HuH-7 (cell line): ENCODE measurements at regions not wholly inside any gene's neighbourhood (a gene's known extent, or its start where the extent isn't known, plus 50 kb on each side); places are given as distances from the start of the nearest gene placed in this dataset.

Source experiments
- DNase-seq: peaks from one replicate; pipeline ENCODE4 v3.0.0; 2011; ENCODE audit warnings: low spot score

- no peak for DNase-seq
Measured at GRCh38 chr6:166046982-166047381, 120.7 kb downstream of the TBXT start.

- no peak for DNase-seq
Measured at GRCh38 chr6:166046226-166046625, 121.4 kb downstream of the TBXT start.

- no peak for DNase-seq
Measured at GRCh38 chr6:166045860-166046200, 121.8 kb downstream of the TBXT start.

GRCh38 chr6:166045173-166045859 is 122.3 kb downstream of the TBXT start:
- no peak for DNase-seq

GRCh38 chr6:166041277-166041676 is 126.4 kb downstream of the TBXT start:
- DNase-seq, result no peak

GRCh38 chr6:166040292-166040691 is 127.4 kb downstream of the TBXT start:
- no peak for DNase-seq

- DNase-seq, result no peak
Measured at GRCh38 chr6:166036316-166037095, 131.1 kb downstream of the TBXT start.

GRCh38 chr6:166032366-166033200 is 135.1 kb downstream of the TBXT start:
- DNase-seq, result no peak

GRCh38 chr6:166031275-166031674 is 136.4 kb downstream of the TBXT start:
- DNase-seq, result no peak

GRCh38 chr6:166029506-166029905 is 138.1 kb downstream of the TBXT start:
- DNase-seq, result no peak

GRCh38 chr6:166027761-166028160 is 139.9 kb downstream of the TBXT start:
- DNase-seq, result no peak

GRCh38 chr6:166026586-166027126 is 141.0 kb downstream of the TBXT start:
- no peak for DNase-seq

GRCh38 chr6:166025149-166025898 is 142.3 kb downstream of the TBXT start:
- no peak for DNase-seq

- no peak for DNase-seq
Measured at GRCh38 chr6:166024252-166024651, 143.4 kb downstream of the TBXT start.

GRCh38 chr6:166023273-166023989 is 144.2 kb downstream of the TBXT start:
- DNase-seq, result no peak

- DNase-seq, result no peak
Measured at GRCh38 chr6:166021429-166021828, 146.2 kb downstream of the TBXT start.

- no peak for DNase-seq
Measured at GRCh38 chr6:166019214-166019613, 148.4 kb downstream of the TBXT start.

GRCh38 chr6:166017032-166017635 is 150.5 kb downstream of the TBXT start:
- no peak for DNase-seq

- no peak for DNase-seq
Measured at GRCh38 chr6:166014966-166015365, 152.7 kb downstream of the TBXT start.

- no peak for DNase-seq
Measured at GRCh38 chr6:166010136-166010960, 157.3 kb downstream of the TBXT start.
